K562 (cell line): ENCODE measurements at regions not wholly inside any gene's neighbourhood (a gene's known extent, or its start where the extent isn't known, plus 50 kb on each side); places are given as distances from the start of the nearest gene placed in this dataset.

Experiments
- ARID3A ChIP-seq: IDR thresholded peaks from 2 replicates; pipeline ENCODE4 v1.6.1; 2012; ENCODE audit warnings: low read depth, low read length, improper control_type of control experiment, borderline replicate concordance
- HDGF ChIP-seq: fragments of 450-650 bp; IDR thresholded peaks from 2 replicates; pipeline ENCODE4 v1.6.1; 2016
- NR0B1 ChIP-seq: fragments of 450-650 bp; IDR thresholded peaks from one replicate; pipeline ENCODE4 v1.6.1; 2018; ENCODE audit warnings: mild to moderate bottlenecking, moderate library complexity; ENCODE audit not compliant: partially characterized antibody
- RBM14 ChIP-seq: fragments of 200-400 bp; formaldehyde crosslinking; IDR thresholded peaks from 2 replicates; pipeline ENCODE4 v1.6.1; 2018; ENCODE audit warnings: low read depth, mild to moderate bottlenecking, low read length, moderate library complexity, borderline replicate concordance; ENCODE audit not compliant: insufficient read depth
- TF ChIP-seq, protein P1 (sequence below): sonication (generic); formaldehyde crosslinking; IDR thresholded peaks from 2 replicates; pipeline ENCODE4 v1.8.0; 2023; ENCODE audit warnings: mild to moderate bottlenecking, missing genetic modification reagents
- TF ChIP-seq, protein P2 (sequence below), 3 experiments: IDR thresholded peaks in 2 of 3; conservative IDR thresholded peaks in 1 of 3; 2 replicates each; pipeline ENCODE4 v1.5.1; 2011 to 2012; ENCODE audit warnings: low read length in 3 of 3, mild to moderate bottlenecking in 3 of 3, control low read depth in 2 of 3, improper control_type of control experiment in 1 of 3, inconsistent platforms in 1 of 3, low read depth in 1 of 3, mixed read lengths in 1 of 3, moderate library complexity in 1 of 3; ENCODE audit not compliant: insufficient read depth in 2 of 3

DNA sequence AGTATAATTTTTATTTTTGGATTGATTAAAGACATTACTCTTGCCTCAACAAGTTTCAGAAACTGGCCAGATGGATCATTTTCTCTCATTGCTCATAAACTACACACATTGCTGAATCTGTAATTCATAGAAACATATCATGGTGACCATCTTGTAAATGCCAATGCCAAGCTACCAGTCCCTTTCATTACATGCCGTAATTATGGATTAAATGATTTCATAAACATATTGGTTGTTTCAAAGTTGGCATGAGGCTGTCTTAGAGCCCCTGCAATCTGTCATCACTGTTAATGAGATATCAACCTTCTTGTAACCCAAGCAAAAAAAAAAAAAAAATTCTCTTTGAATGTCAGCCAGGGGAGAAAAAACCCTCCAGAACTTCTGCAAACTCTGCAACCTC lies 112.2 kb downstream of the DCLK3 start:
- TF ChIP-seq, protein P1, sequence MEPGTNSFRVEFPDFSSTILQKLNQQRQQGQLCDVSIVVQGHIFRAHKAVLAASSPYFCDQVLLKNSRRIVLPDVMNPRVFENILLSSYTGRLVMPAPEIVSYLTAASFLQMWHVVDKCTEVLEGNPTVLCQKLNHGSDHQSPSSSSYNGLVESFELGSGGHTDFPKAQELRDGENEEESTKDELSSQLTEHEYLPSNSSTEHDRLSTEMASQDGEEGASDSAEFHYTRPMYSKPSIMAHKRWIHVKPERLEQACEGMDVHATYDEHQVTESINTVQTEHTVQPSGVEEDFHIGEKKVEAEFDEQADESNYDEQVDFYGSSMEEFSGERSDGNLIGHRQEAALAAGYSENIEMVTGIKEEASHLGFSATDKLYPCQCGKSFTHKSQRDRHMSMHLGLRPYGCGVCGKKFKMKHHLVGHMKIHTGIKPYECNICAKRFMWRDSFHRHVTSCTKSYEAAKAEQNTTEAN: no peak
- TF ChIP-seq, protein P2, sequence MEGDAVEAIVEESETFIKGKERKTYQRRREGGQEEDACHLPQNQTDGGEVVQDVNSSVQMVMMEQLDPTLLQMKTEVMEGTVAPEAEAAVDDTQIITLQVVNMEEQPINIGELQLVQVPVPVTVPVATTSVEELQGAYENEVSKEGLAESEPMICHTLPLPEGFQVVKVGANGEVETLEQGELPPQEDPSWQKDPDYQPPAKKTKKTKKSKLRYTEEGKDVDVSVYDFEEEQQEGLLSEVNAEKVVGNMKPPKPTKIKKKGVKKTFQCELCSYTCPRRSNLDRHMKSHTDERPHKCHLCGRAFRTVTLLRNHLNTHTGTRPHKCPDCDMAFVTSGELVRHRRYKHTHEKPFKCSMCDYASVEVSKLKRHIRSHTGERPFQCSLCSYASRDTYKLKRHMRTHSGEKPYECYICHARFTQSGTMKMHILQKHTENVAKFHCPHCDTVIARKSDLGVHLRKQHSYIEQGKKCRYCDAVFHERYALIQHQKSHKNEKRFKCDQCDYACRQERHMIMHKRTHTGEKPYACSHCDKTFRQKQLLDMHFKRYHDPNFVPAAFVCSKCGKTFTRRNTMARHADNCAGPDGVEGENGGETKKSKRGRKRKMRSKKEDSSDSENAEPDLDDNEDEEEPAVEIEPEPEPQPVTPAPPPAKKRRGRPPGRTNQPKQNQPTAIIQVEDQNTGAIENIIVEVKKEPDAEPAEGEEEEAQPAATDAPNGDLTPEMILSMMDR (IDR thresholded peaks at IDR 0.05 in 2 of 3, conservative IDR thresholded peaks at IDR 0.05 in 1 of 3; ENCODE audit: insufficient read depth in 2 of 3, low read depth in 1 of 3, low read length in 3 of 3): no peak
- no peak for TF ChIP-seq NR0B1
- TF ChIP-seq RBM14: no peak
- TF ChIP-seq HDGF: no peak
- TF ChIP-seq ARID3A: no peak
